Peyer's patch (tissue), 4 donors: ENCODE measurements at regions not wholly inside any gene's neighbourhood (a gene's known extent, or its start where the extent isn't known, plus 50 kb on each side); places are given as distances from the start of the nearest gene placed in this dataset.

Experiments used
- POLR2A ChIP-seq, 2 donors: fragments of 450-650 bp; IDR thresholded peaks; one replicate each; pipeline ENCODE4 v1.5.1; 2017; ENCODE audit warnings: antibody characterized with exemption in 2 of 2, mild to moderate bottlenecking in 2 of 2, moderate library complexity in 2 of 2
- TF ChIP-seq, protein P1 (sequence below), 6 experiments: fragments of 450-650 bp in 4 of 6; fragments of 200-600 bp in 2 of 6; sonication (generic) in 1 of 6; IDR thresholded peaks; one replicate each; pipeline ENCODE4 v1.5.1; 2017 to 2019; ENCODE audit warnings: antibody characterized with exemption in 6 of 6, mild to moderate bottlenecking in 3 of 6, moderate library complexity in 1 of 6

DNA sequence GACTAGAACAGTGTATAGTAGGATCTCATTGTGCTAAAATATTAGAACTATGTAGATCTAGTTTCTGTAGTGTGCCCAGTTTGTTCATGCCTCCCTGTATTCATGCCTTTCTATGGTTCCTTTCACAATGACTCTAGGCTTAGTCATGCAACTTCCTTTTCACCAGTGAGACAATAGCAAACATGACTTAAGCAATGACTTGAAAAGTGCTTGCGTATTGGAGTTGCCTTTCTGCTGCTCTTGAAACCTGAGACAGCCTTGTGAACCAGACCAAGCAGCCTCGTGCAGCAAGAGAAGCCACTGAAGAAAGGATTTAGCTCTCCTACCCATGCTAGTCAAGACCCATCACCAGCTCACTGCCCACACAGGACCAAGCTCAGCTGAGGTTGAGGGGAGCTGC lies 294.5 kb upstream of the TAS2R1 start:
- TF ChIP-seq, protein P1, sequence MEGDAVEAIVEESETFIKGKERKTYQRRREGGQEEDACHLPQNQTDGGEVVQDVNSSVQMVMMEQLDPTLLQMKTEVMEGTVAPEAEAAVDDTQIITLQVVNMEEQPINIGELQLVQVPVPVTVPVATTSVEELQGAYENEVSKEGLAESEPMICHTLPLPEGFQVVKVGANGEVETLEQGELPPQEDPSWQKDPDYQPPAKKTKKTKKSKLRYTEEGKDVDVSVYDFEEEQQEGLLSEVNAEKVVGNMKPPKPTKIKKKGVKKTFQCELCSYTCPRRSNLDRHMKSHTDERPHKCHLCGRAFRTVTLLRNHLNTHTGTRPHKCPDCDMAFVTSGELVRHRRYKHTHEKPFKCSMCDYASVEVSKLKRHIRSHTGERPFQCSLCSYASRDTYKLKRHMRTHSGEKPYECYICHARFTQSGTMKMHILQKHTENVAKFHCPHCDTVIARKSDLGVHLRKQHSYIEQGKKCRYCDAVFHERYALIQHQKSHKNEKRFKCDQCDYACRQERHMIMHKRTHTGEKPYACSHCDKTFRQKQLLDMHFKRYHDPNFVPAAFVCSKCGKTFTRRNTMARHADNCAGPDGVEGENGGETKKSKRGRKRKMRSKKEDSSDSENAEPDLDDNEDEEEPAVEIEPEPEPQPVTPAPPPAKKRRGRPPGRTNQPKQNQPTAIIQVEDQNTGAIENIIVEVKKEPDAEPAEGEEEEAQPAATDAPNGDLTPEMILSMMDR (IDR thresholded peaks at IDR 0.05): no peak
- TF ChIP-seq POLR2A (IDR thresholded peaks at IDR 0.05): no peak
